SK-N-SH (cell line): ENCODE measurements at regions not wholly inside any gene's neighbourhood (a gene's known extent, or its start where the extent isn't known, plus 50 kb on each side); places are given as distances from the start of the nearest gene placed in this dataset.

Experiments
- CTCF ChIA-PET: fragments of 300-600, 350-600 bp; formaldehyde crosslinking; extraction: SDS; loops from one replicate; lab custom pipeline; 2021; lab: Yijun Ruan, JAX
- POLR2A ChIA-PET: fragments of 350-600 bp; sonication (Branson Sonifier 250); formaldehyde crosslinking; extraction: SDS; loops from one replicate; lab custom pipeline; 2020; ENCODE audit warnings: antibody characterized with exemption, inconsistent platforms; lab: Yijun Ruan, JAX
- DNase-seq: peaks from one replicate; pipeline ENCODE4 v3.0.0; 2012
- H2AFZ ChIP-seq: fragments of 200-600 bp; sonication (generic); 2 replicates; pipeline ENCODE4 v1.8.1; 2016; ENCODE audit warnings: antibody characterized with exemption, mild to moderate bottlenecking, low read depth
- H3F3A ChIP-seq: fragments of 200-600 bp; sonication (generic); replicated peaks from 2 replicates; pipeline ENCODE3; 2016; ENCODE audit warnings: antibody characterized with exemption, mild to moderate bottlenecking; ENCODE audit not compliant: insufficient read depth
- H3K27ac ChIP-seq, 2 experiments: fragments of 200-500 bp in 1 of 2; fragments of 200-600 bp in 1 of 2; sonication (Bioruptor generic) in 1 of 2; sonication (generic), shearing (Covaris generic) in 1 of 2; 2 replicates each; pipeline versions ENCODE4 v1.5.1 to v1.6.1; 2014 to 2016; ENCODE audit warnings: low read depth in 2 of 2, inconsistent platforms in 1 of 2, low read length in 1 of 2, mild to moderate bottlenecking in 1 of 2, mixed read lengths in 1 of 2
- H3K27me3 ChIP-seq: fragments of 200-600 bp; sonication (generic), shearing (Covaris generic); 2 replicates; pipeline ENCODE4 v1.6.1; 2016; ENCODE audit warnings: mixed run types; ENCODE audit not compliant: insufficient read depth
- H3K36me3 ChIP-seq, 2 experiments: fragments of 200-500 bp in 1 of 2; fragments of 200-600 bp in 1 of 2; sonication (Bioruptor generic) in 1 of 2; sonication (generic) in 1 of 2; replicated peaks in 1 of 2; 2 replicates each; pipeline versions ENCODE3 to v1.5.1; 2014 to 2016; ENCODE audit warnings: low read length in 1 of 2, mild to moderate bottlenecking in 1 of 2; ENCODE audit not compliant: insufficient read depth in 2 of 2, control insufficient read depth in 1 of 2
- H3K4me1 ChIP-seq, 2 experiments: fragments of 200-500 bp in 1 of 2; fragments of 200-600 bp in 1 of 2; sonication (Bioruptor generic) in 1 of 2; sonication (generic), shearing (Covaris generic) in 1 of 2; 2 replicates each; pipeline versions ENCODE4 v1.5.1 to v1.6.1; 2014 to 2016; ENCODE audit warnings: low read depth in 1 of 2, low read length in 1 of 2, mixed run types in 1 of 2; ENCODE audit not compliant: insufficient read depth in 2 of 2, control insufficient read depth in 1 of 2
- H3K4me2 ChIP-seq: fragments of 200-600 bp; sonication (generic), shearing (Covaris generic); 2 replicates; pipeline ENCODE4 v1.6.1; 2017; ENCODE audit warnings: mixed run types
- H3K4me3 ChIP-seq, 2 experiments: fragments of 200-500 bp in 1 of 2; fragments of 200-600 bp in 1 of 2; sonication (Bioruptor generic) in 1 of 2; sonication (generic), shearing (Covaris generic) in 1 of 2; 2 replicates each; pipeline versions ENCODE4 v1.5.1 to v1.8.1; 2014 to 2016; ENCODE audit warnings: low read depth in 2 of 2, inconsistent platforms in 1 of 2, low read length in 1 of 2, mild to moderate bottlenecking in 1 of 2, mixed read lengths in 1 of 2, moderate library complexity in 1 of 2
- H3K79me2 ChIP-seq: fragments of 200-600 bp; sonication (generic); 2 replicates; pipeline ENCODE4 v1.8.1; 2017; ENCODE audit warnings: mild to moderate bottlenecking; ENCODE audit not compliant: insufficient read depth
- H3K9ac ChIP-seq: fragments of 200-600 bp; sonication (generic); 2 replicates; pipeline ENCODE4 v1.6.1; 2017; ENCODE audit warnings: mixed run types
- H3K9me2 ChIP-seq: fragments of 200-600 bp; sonication (generic); 2 replicates; pipeline ENCODE4 v1.6.1; 2017; ENCODE audit warnings: mixed run types
- H3K9me3 ChIP-seq: fragments of 200-600 bp; sonication (generic); 2 replicates; pipeline ENCODE4 v1.6.1; 2017; ENCODE audit warnings: mixed run types, mild to moderate bottlenecking, moderate library complexity
- H4K20me1 ChIP-seq: fragments of 200-600 bp; sonication (generic); 2 replicates; pipeline ENCODE4 v1.6.1; 2017; ENCODE audit warnings: mild to moderate bottlenecking, mixed run types; ENCODE audit not compliant: insufficient read depth
- FOSL2 ChIP-seq: IDR thresholded peaks from 2 replicates; pipeline ENCODE4 v1.4.0; 2012; ENCODE audit warnings: low read depth, mild to moderate bottlenecking, moderate library complexity, borderline replicate concordance
- FOXJ3 ChIP-seq: sonication (generic); formaldehyde crosslinking; IDR thresholded peaks from 2 replicates; pipeline ENCODE4 v1.5.1; 2020; ENCODE audit warnings: mild to moderate bottlenecking, missing genetic modification reagents
- FOXM1 ChIP-seq: IDR thresholded peaks from 2 replicates; pipeline ENCODE4 v1.4.0; 2012; ENCODE audit warnings: low read depth, mild to moderate bottlenecking
- GABPA ChIP-seq: IDR thresholded peaks from 2 replicates; pipeline ENCODE4 v1.4.0; 2012; ENCODE audit warnings: low read depth, mild to moderate bottlenecking
- GATA2 ChIP-seq: sonication (generic); formaldehyde crosslinking; IDR thresholded peaks from 2 replicates; pipeline ENCODE4 v1.5.0; 2020; ENCODE audit warnings: mild to moderate bottlenecking, missing genetic modification reagents
- MXI1 ChIP-seq: IDR thresholded peaks from 2 replicates; pipeline ENCODE4 v1.6.1; 2012; ENCODE audit warnings: mild to moderate bottlenecking, low read depth, low read length, improper control_type of control experiment
- NRF1 ChIP-seq: IDR thresholded peaks from 2 replicates; pipeline ENCODE4 v1.6.1; 2012; ENCODE audit warnings: low read depth, mild to moderate bottlenecking, low read length
- PBX3 ChIP-seq: IDR thresholded peaks from 2 replicates; pipeline ENCODE4; 2012
- POLR2AphosphoS5 ChIP-seq: IDR thresholded peaks from 2 replicates; pipeline ENCODE4 v1.6.1; 2012; ENCODE audit warnings: low read depth, low read length
- REST ChIP-seq: IDR thresholded peaks from 2 replicates; pipeline ENCODE4 v1.6.1; 2012; ENCODE audit warnings: mild to moderate bottlenecking, low read depth, low read length, moderate library complexity
- RFX5 ChIP-seq: IDR thresholded peaks from 2 replicates; pipeline ENCODE4 v1.6.1; 2012; ENCODE audit warnings: mild to moderate bottlenecking, improper control_type of control experiment, low read length
- SIN3A ChIP-seq: IDR thresholded peaks from 2 replicates; pipeline ENCODE4 v1.6.1; 2012; ENCODE audit warnings: low read depth, mild to moderate bottlenecking, low read length, moderate library complexity, borderline replicate concordance
- SMC3 ChIP-seq: IDR thresholded peaks from 2 replicates; pipeline ENCODE4 v1.6.1; 2012; ENCODE audit warnings: low read depth, low read length, improper control_type of control experiment
- TAF1 ChIP-seq: IDR thresholded peaks from 2 replicates; pipeline ENCODE4 v1.6.1; 2012; ENCODE audit warnings: low read depth, mild to moderate bottlenecking, low read length, moderate library complexity, borderline replicate concordance
- YY1 ChIP-seq: IDR thresholded peaks from 2 replicates; pipeline ENCODE4 v1.4.0; 2012; ENCODE audit warnings: low read depth, mild to moderate bottlenecking
- ZBTB33 ChIP-seq: IDR thresholded peaks from 2 replicates; pipeline ENCODE4 v1.4.0; 2012; ENCODE audit warnings: low read depth, borderline replicate concordance
- WGBS: methylation state at CpG from one replicate; pipeline ENCODE4 v1.1.6; 2017; ENCODE audit warnings: low lambda C conversion rate; 5-methylcytosine and 5-hydroxymethylcytosine counted together
- TF ChIP-seq, protein P1 (sequence below): fragments of 200-600 bp; sonication (generic); IDR thresholded peaks from 2 replicates; pipeline ENCODE4 v1.6.1; 2017; ENCODE audit warnings: antibody characterized with exemption, mild to moderate bottlenecking, moderate library complexity
- TF ChIP-seq, protein P2 (sequence below): fragments of 150-350 bp; IDR thresholded peaks from 2 replicates; pipeline ENCODE4 v1.6.1; 2017; ENCODE audit warnings: antibody characterized with exemption, low read length, low read depth, borderline replicate concordance

GRCh38 chr12:74624201-74624600, 86.6 kb downstream of the ATXN7L3B start:
- 5% methylated on average over 3 of the region's 3 CpGs for WGBS
- H4K20me1 ChIP-seq = no peaks in the 10 kb centered on the region
- TF ChIP-seq YY1 (no peak), RFX5 (no peak), MXI1 (no peak), FOSL2 (no peak), SIN3A (no peak), FOXM1 (no peak), SMC3 (no peak), POLR2AphosphoS5 (no peak)
- TF ChIP-seq, protein P1, sequence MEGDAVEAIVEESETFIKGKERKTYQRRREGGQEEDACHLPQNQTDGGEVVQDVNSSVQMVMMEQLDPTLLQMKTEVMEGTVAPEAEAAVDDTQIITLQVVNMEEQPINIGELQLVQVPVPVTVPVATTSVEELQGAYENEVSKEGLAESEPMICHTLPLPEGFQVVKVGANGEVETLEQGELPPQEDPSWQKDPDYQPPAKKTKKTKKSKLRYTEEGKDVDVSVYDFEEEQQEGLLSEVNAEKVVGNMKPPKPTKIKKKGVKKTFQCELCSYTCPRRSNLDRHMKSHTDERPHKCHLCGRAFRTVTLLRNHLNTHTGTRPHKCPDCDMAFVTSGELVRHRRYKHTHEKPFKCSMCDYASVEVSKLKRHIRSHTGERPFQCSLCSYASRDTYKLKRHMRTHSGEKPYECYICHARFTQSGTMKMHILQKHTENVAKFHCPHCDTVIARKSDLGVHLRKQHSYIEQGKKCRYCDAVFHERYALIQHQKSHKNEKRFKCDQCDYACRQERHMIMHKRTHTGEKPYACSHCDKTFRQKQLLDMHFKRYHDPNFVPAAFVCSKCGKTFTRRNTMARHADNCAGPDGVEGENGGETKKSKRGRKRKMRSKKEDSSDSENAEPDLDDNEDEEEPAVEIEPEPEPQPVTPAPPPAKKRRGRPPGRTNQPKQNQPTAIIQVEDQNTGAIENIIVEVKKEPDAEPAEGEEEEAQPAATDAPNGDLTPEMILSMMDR = no peak
- TF ChIP-seq, protein P2, sequence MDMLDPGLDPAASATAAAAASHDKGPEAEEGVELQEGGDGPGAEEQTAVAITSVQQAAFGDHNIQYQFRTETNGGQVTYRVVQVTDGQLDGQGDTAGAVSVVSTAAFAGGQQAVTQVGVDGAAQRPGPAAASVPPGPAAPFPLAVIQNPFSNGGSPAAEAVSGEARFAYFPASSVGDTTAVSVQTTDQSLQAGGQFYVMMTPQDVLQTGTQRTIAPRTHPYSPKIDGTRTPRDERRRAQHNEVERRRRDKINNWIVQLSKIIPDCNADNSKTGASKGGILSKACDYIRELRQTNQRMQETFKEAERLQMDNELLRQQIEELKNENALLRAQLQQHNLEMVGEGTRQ = no peak
- ChIA-PET CTCF (no interaction called here), POLR2A (no interaction called here)
- no peaks in the 10 kb centered on the region for H3F3A ChIP-seq
- H3K9ac ChIP-seq = no peak overlapping the region
- H2AFZ ChIP-seq = no peak overlapping the region
- no peak overlapping the region for H3K4me2 ChIP-seq
- H3K9me3 ChIP-seq = no peaks in the 10 kb centered on the region
- H3K36me3 ChIP-seq = no peaks in the 10 kb centered on the region
- H3K9me2 ChIP-seq = no peaks in the 10 kb centered on the region
- H3K27me3 ChIP-seq = no peaks in the 10 kb centered on the region
- H3K79me2 ChIP-seq = no peaks in the 10 kb centered on the region
- no peaks in the 10 kb centered on the region for H3K4me1 ChIP-seq
- H3K4me3 ChIP-seq = no peak overlapping the region
- no peak overlapping the region for H3K27ac ChIP-seq
- DNase-seq = no peak

DNA sequence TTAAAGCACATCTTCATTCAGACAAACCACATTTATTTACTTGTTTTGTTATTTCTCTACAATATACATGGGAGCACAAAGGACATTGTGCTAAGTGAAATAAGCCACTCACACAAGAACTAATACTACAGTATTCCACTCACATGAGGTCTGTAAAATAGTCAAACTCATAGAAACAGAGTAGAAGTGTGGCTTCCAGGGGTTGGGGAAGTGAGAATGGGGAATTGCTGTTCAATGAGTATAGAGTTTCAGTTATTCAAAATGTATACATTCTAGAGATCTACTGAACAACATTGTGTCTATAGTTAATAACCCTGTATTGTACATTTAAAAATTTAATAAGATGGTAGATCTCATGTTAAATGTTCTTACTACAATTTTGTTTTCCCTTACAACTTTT, 88.8 kb downstream of the ATXN7L3B start:
- POLR2A ChIA-PET = no interaction called here
- H2AFZ ChIP-seq = no peak overlapping the region
- H3K27me3 ChIP-seq = no peaks in the 10 kb centered on the region
- H3K79me2 ChIP-seq = no peaks in the 10 kb centered on the region
- no peak overlapping the region for H3K4me3 ChIP-seq
- no peak overlapping the region for H3K9ac ChIP-seq
- H3K9me3 ChIP-seq = no peaks in the 10 kb centered on the region
- H3F3A ChIP-seq = no peaks in the 10 kb centered on the region
- H3K27ac ChIP-seq = no peak overlapping the region
- H3K4me1 ChIP-seq = no peaks in the 10 kb centered on the region
- no peaks in the 10 kb centered on the region for H3K9me2 ChIP-seq
- DNase-seq = no peak
- H3K4me2 ChIP-seq = no peak overlapping the region
- TF ChIP-seq REST (no peak), POLR2AphosphoS5 (no peak), SIN3A (no peak), NRF1 (no peak), TAF1 (no peak), ZBTB33 (no peak), FOXJ3 (CRISPR knock-in tag) (no peak), FOSL2 (no peak), GABPA (no peak), PBX3 (no peak), GATA2 (CRISPR knock-in tag) (no peak)
- no peaks in the 10 kb centered on the region for H3K36me3 ChIP-seq
- no peaks in the 10 kb centered on the region for H4K20me1 ChIP-seq
- CTCF ChIA-PET = no interaction called here
